Hepatocyte (in vitro differentiated cells): ENCODE measurements at regions not wholly inside any gene's neighbourhood (a gene's known extent, or its start where the extent isn't known, plus 50 kb on each side); places are given as distances from the start of the nearest gene placed in this dataset.

Experiments
- DNase-seq: peaks from one replicate; pipeline ENCODE4 v3.0.0-alpha.2; 2016; ENCODE audit warnings: low spot score
- H2AFZ ChIP-seq: fragments of 200-600 bp; sonication (generic); 2 replicates; pipeline ENCODE4 v1.6.0; 2016; ENCODE audit warnings: antibody characterized with exemption, mild to moderate bottlenecking
- H3K27ac ChIP-seq: fragments of 200-600 bp; sonication (generic); 2 replicates; pipeline ENCODE4 v1.5.1; 2016; ENCODE audit warnings: mild to moderate bottlenecking
- H3K27me3 ChIP-seq: fragments of 200-600 bp; sonication (generic); 2 replicates; pipeline ENCODE4 v1.6.1; 2016
- H3K36me3 ChIP-seq: fragments of 200-600 bp; sonication (generic); replicated peaks from 2 replicates; pipeline ENCODE4 v1.5.1; 2016; ENCODE audit warnings: low read depth; ENCODE audit not compliant: insufficient read depth
- H3K4me1 ChIP-seq: fragments of 200-600 bp; sonication (generic); 2 replicates; pipeline ENCODE4 v1.5.1; 2016; ENCODE audit warnings: mild to moderate bottlenecking, moderate library complexity; ENCODE audit not compliant: insufficient read depth
- H3K4me2 ChIP-seq: fragments of 200-600 bp; sonication (generic); 2 replicates; pipeline ENCODE4 v1.6.0; 2016
- H3K4me3 ChIP-seq: fragments of 200-600 bp; sonication (generic); 2 replicates; pipeline ENCODE4 v1.5.1; 2016; ENCODE audit warnings: mild to moderate bottlenecking
- H3K79me2 ChIP-seq: fragments of 200-600 bp; sonication (generic); 2 replicates; pipeline ENCODE4 v1.6.0; 2017; ENCODE audit warnings: mild to moderate bottlenecking
- H3K9me2 ChIP-seq: fragments of 200-600 bp; sonication (generic); replicated peaks from 2 replicates; pipeline ENCODE4 v1.6.0; 2017; ENCODE audit warnings: mild to moderate bottlenecking; ENCODE audit not compliant: insufficient read depth
- H3K9me3 ChIP-seq: fragments of 200-600 bp; sonication (generic); 2 replicates; pipeline ENCODE4 v1.5.1; 2016; ENCODE audit warnings: low read depth, mild to moderate bottlenecking
- H4K20me1 ChIP-seq: fragments of 200-600 bp; sonication (generic); 2 replicates; pipeline ENCODE4 v1.6.0; 2016; ENCODE audit warnings: mild to moderate bottlenecking; ENCODE audit not compliant: insufficient read depth, poor library complexity, severe bottlenecking
- CTCF ChIP-seq: fragments of 200-600 bp; sonication (generic); IDR thresholded peaks from 2 replicates; pipeline ENCODE4 v1.5.1; 2016; ENCODE audit warnings: antibody characterized with exemption, mild to moderate bottlenecking; ENCODE audit not compliant: poor library complexity
- EZH2 ChIP-seq: fragments of 200-600 bp; sonication (generic); IDR thresholded peaks from 2 replicates; pipeline ENCODE4 v1.6.1; 2016; ENCODE audit warnings: antibody characterized with exemption, mild to moderate bottlenecking, borderline replicate concordance
- EZH2phosphoT487 ChIP-seq: fragments of 200-600 bp; sonication (generic); IDR thresholded peaks from one replicate; pipeline ENCODE4 v1.6.1; 2018; ENCODE audit warnings: antibody characterized with exemption, mild to moderate bottlenecking, low read depth, moderate library complexity; ENCODE audit not compliant: unreplicated experiment, severe bottlenecking
- whole genome bisulfite sequencing: methylation state at CpG from one replicate; pipeline ENCODE4 v1.1.6; 2016; ENCODE audit warnings: low lambda C conversion rate; ENCODE audit errors: missing lambda C conversion rate; 5-methylcytosine and 5-hydroxymethylcytosine counted together

GRCh38 chr9:82492274-82492673 lies 503.7 kb downstream of the SPATA31D1 start:
- Histone ChIP-seq H3K9me2 (no peaks in the 10 kb centered on the region), H3K4me3 (no peak overlapping the region), H4K20me1 (no peaks in the 10 kb centered on the region), H3K9me3 (no peaks in the 10 kb centered on the region), H3K4me2 (no peak overlapping the region), H3K4me1 (peaks cover 12% of the 10 kb centered on the region), H3K27me3 (no peaks in the 10 kb centered on the region), H3K79me2 (no peaks in the 10 kb centered on the region), H2AFZ (no peak overlapping the region), H3K36me3 (no peaks in the 10 kb centered on the region), H3K27ac (no peak overlapping the region)
- TF ChIP-seq EZH2phosphoT487 (no peak), EZH2 (no peak), CTCF (peak; percentile 3)
- 59% methylated on average over 4 of the region's 4 CpGs for WGBS
- no peak for DNase-seq

- H3K4me3 ChIP-seq, result no peak overlapping the region
- H4K20me1 ChIP-seq, result no peaks in the 10 kb centered on the region
- no peaks in the 10 kb centered on the region for H3K27me3 ChIP-seq
- DNase-seq, result no peak
- no peaks in the 10 kb centered on the region for H3K36me3 ChIP-seq
- no peaks in the 10 kb centered on the region for H3K4me1 ChIP-seq
- no peak for TF ChIP-seq EZH2phosphoT487
- TF ChIP-seq CTCF, result no peak
- TF ChIP-seq EZH2, result no peak
- H2AFZ ChIP-seq, result no peak overlapping the region
- no peak overlapping the region for H3K27ac ChIP-seq
- H3K79me2 ChIP-seq, result no peaks in the 10 kb centered on the region
- H3K9me2 ChIP-seq, result no peaks in the 10 kb centered on the region
- WGBS, result 94% methylated on average over 16 of the region's 16 CpGs
- H3K4me2 ChIP-seq, result no peak overlapping the region
- no peaks in the 10 kb centered on the region for H3K9me3 ChIP-seq
Measured at GRCh38 chr9:82495884-82496777, 507.6 kb downstream of the SPATA31D1 start.

- H3K79me2 ChIP-seq, result no peaks in the 10 kb centered on the region
- H2AFZ ChIP-seq, result no peak overlapping the region
- no peaks in the 10 kb centered on the region for H3K9me3 ChIP-seq
- no peaks in the 10 kb centered on the region for H4K20me1 ChIP-seq
- no peaks in the 10 kb centered on the region for H3K9me2 ChIP-seq
- TF ChIP-seq EZH2 (no peak), CTCF (no peak), EZH2phosphoT487 (no peak)
- WGBS, result 78% methylated on average over 3 of the region's 3 CpGs
- no peak overlapping the region for H3K27ac ChIP-seq
- H3K4me1 ChIP-seq, result no peaks in the 10 kb centered on the region
- DNase-seq, result no peak
- no peak overlapping the region for H3K4me2 ChIP-seq
- no peaks in the 10 kb centered on the region for H3K36me3 ChIP-seq
- H3K4me3 ChIP-seq, result no peak overlapping the region
- H3K27me3 ChIP-seq, result no peaks in the 10 kb centered on the region
Measured at GRCh38 chr9:82498541-82499317, 510.2 kb downstream of the SPATA31D1 start.
